HL-60 (cell line): ENCODE measurements at regions not wholly inside any gene's neighbourhood (a gene's known extent, or its start where the extent isn't known, plus 50 kb on each side); places are given as distances from the start of the nearest gene placed in this dataset.

ENCODE experiments used
- CTCF ChIP-seq: IDR thresholded peaks from one replicate; pipeline ENCODE4 v1.5.1; 2011; ENCODE audit warnings: low read length, control low read depth, inconsistent platforms; ENCODE audit not compliant: insufficient read depth
- POLR2AphosphoS5 ChIP-seq: IDR thresholded peaks from 2 replicates; pipeline ENCODE4 v1.6.1; 2012; ENCODE audit warnings: low read depth

DNA sequence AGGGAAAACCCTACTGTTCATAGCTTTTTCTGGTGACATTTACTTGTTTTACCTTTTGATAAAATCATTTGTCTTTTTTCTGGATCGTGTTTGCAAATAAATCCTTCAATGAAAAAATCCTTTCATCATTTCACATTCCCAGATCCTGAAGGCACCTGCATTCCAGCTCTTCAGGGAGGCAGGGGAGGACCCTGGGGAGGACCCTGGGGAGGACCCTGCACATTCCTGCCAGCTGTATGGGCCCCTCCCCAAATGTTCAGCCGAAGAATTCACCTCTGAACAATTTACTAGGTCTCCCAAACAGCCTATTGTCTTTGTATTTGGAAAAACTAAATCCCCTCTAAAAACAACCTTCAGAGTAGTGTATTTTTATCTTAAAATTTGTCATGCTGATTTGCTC is 558.4 kb upstream of the ID2 start:
- TF ChIP-seq CTCF (no peak), POLR2AphosphoS5 (no peak)
